ENCODE measurements at regions not wholly inside any gene's neighbourhood (a gene's known extent, or its start where the extent isn't known, plus 50 kb on each side); places are given as distances from the start of the nearest gene placed in this dataset.

- TF ChIP-seq CTCF (IDR thresholded peaks at IDR 0.05; ENCODE audit: low read length): no peak
- no peak for TF ChIP-seq EZH2 (optimal IDR thresholded peaks at IDR 0.05; ENCODE audit: low read depth, low read length)
- TF ChIP-seq EZH2phosphoT487 (IDR thresholded peaks at IDR 0.05; ENCODE audit: low read length): no peak
Observed at GRCh38 chr11:45741582-45741981, 63.4 kb upstream of the SLC35C1 start.

Data from MM.1S (cell line).